HepG2 (cell line): ENCODE measurements at regions not wholly inside any gene's neighbourhood (a gene's known extent, or its start where the extent isn't known, plus 50 kb on each side); places are given as distances from the start of the nearest gene placed in this dataset.

Experiments
- ATAC-seq: fragments of 200-7000 bp; cut with Tn5 transposase; 3 replicates; pipeline ENCODE4 v1.9.1; 2020; ENCODE audit warnings: mild to moderate bottlenecking, moderate library complexity
- BruUV-seq: library from RNA; stranded (reverse); fragments of 400-500 nt; replicated peaks from 2 replicates; lab custom pipeline; 2021; lab: Mats Ljungman, UMichigan
- CTCF ChIA-PET: fragments of 300-600 bp; formaldehyde crosslinking; extraction: SDS; loops from one replicate; lab custom pipeline; 2021; ENCODE audit warnings: low total read pairs, inconsistent platforms, low intra/inter-chr PET ratio; lab: Yijun Ruan, JAX
- POLR2A ChIA-PET: fragments of 350-600 bp; sonication (Branson Sonifier 250); formaldehyde crosslinking; loops from one replicate; lab custom pipeline; 2020; ENCODE audit warnings: antibody characterized with exemption, inconsistent platforms; lab: Yijun Ruan, JAX
- DNase-seq: peaks from one replicate; pipeline ENCODE4 v3.0.0-alpha.2; 2015; ENCODE audit warnings: low spot score
- FAIRE-seq: peaks from 3 replicates; lab custom pipeline; 2011; peaks lifted over from hg19 to GRCh38; lab: Jason Lieb, UNC
- H2AFZ ChIP-seq: one replicate; pipeline ENCODE4 v1.6.1; 2011; ENCODE audit warnings: low read length, inconsistent platforms
- H3K27ac ChIP-seq: fragments of 300-600 bp; 3 replicates; pipeline ENCODE4 v1.8.0; 2011; ENCODE audit warnings: mixed run types, mild to moderate bottlenecking, mixed read lengths, low read length, inconsistent platforms; ENCODE audit not compliant: insufficient read depth; ENCODE audit errors: extremely low read length
- H3K27me3 ChIP-seq, 2 experiments: fragments of 200-600 bp in 1 of 2; 2 replicates in 1 of 2; 3 replicates in 1 of 2; pipeline versions ENCODE4 v1.6.0 to v1.8.0; 2011; ENCODE audit warnings: low read length in 2 of 2, mild to moderate bottlenecking in 2 of 2, moderate library complexity in 2 of 2, inconsistent platforms in 1 of 2; ENCODE audit not compliant: insufficient read depth in 2 of 2, control insufficient read depth in 1 of 2
- H3K36me3 ChIP-seq, 2 experiments: fragments of 200-600 bp in 1 of 2; replicated peaks in 1 of 2; 2 replicates in 1 of 2; 3 replicates in 1 of 2; pipeline versions ENCODE4 v1.5.1 to v1.8.0; 2011; ENCODE audit warnings: low read length in 2 of 2, inconsistent platforms in 1 of 2; ENCODE audit not compliant: insufficient read depth in 2 of 2, control insufficient read depth in 1 of 2
- H3K4me1 ChIP-seq: 2 replicates; pipeline ENCODE4 v1.5.1; 2012; ENCODE audit warnings: low read length, inconsistent platforms; ENCODE audit not compliant: insufficient read depth
- H3K4me2 ChIP-seq: 2 replicates; pipeline ENCODE4 v1.6.0; 2011; ENCODE audit warnings: low read depth, low read length, inconsistent platforms
- H3K4me3 ChIP-seq, 3 experiments: fragments of 200-600 bp in 1 of 3; sonication (generic), shearing (Covaris generic) in 1 of 3; replicated peaks in 1 of 3; 2 replicates each; pipeline ENCODE4 v1.5.1; 2011 to 2016; ENCODE audit warnings: low read length in 3 of 3, inconsistent platforms in 2 of 3, low read depth in 2 of 3, mild to moderate bottlenecking in 2 of 3, control low read depth in 1 of 3, mixed read lengths in 1 of 3; ENCODE audit not compliant: insufficient read depth in 1 of 3
- H3K79me2 ChIP-seq: one replicate; pipeline ENCODE4 v1.6.1; 2011; ENCODE audit warnings: low read length, inconsistent platforms; ENCODE audit not compliant: insufficient read depth
- H3K9ac ChIP-seq: 2 replicates; pipeline ENCODE4 v1.6.0; 2011; ENCODE audit warnings: mild to moderate bottlenecking, low read depth, low read length, inconsistent platforms; ENCODE audit not compliant: insufficient read depth
- H3K9me3 ChIP-seq: 2 replicates; pipeline ENCODE4 v1.5.1; 2012; ENCODE audit warnings: mild to moderate bottlenecking, low read length
- H4K20me1 ChIP-seq: 2 replicates; pipeline ENCODE4 v1.6.0; 2011; ENCODE audit warnings: inconsistent platforms, mild to moderate bottlenecking, low read length, moderate library complexity; ENCODE audit not compliant: insufficient read depth
- CC2D1A ChIP-seq: sonication (generic); formaldehyde crosslinking; IDR thresholded peaks from 2 replicates; pipeline ENCODE4 v1.8.1; 2023; ENCODE audit warnings: mild to moderate bottlenecking, missing genetic modification reagents
- ELF1 ChIP-seq: sonication (generic); formaldehyde crosslinking; IDR thresholded peaks from 2 replicates; pipeline ENCODE4 v1.4.0; 2020; ENCODE audit warnings: missing genetic modification reagents
- EZH2 ChIP-seq: conservative IDR thresholded peaks from 2 replicates; pipeline ENCODE4 v1.6.1; 2012; ENCODE audit warnings: mild to moderate bottlenecking, low read depth, low read length, moderate library complexity
- IRX3 ChIP-seq: sonication (generic); formaldehyde crosslinking; IDR thresholded peaks from 2 replicates; pipeline ENCODE4 v1.8.1; 2023; ENCODE audit warnings: mild to moderate bottlenecking, low read depth, missing genetic modification reagents, borderline replicate concordance
- PITX1 ChIP-seq: sonication (generic); formaldehyde crosslinking; IDR thresholded peaks from 2 replicates; pipeline ENCODE4 v1.5.1; 2020; ENCODE audit warnings: mild to moderate bottlenecking, missing genetic modification reagents
- RBM22 ChIP-seq: fragments of 200-400 bp; formaldehyde crosslinking; optimal IDR thresholded peaks from 2 replicates; pipeline ENCODE3; 2017; ENCODE audit warnings: mild to moderate bottlenecking, low read length, moderate library complexity
- TEF ChIP-seq: sonication (generic); formaldehyde crosslinking; IDR thresholded peaks from 2 replicates; pipeline ENCODE4 v1.5.0; 2020; ENCODE audit warnings: missing genetic modification reagents
- ZBTB44 ChIP-seq: sonication (generic); formaldehyde crosslinking; IDR thresholded peaks from 2 replicates; pipeline ENCODE4 v1.4.0; 2020; ENCODE audit warnings: missing genetic modification reagents
- ZMAT5 ChIP-seq: sonication (generic); formaldehyde crosslinking; IDR thresholded peaks from 2 replicates; pipeline ENCODE4 v1.5.0; 2020; ENCODE audit warnings: mild to moderate bottlenecking, low read depth, missing genetic modification reagents, borderline replicate concordance
- ZNF232 ChIP-seq: sonication (generic); formaldehyde crosslinking; IDR thresholded peaks from 2 replicates; pipeline ENCODE4 v1.4.0; 2020; ENCODE audit warnings: missing genetic modification reagents, borderline replicate concordance
- ZNF407 ChIP-seq: sonication (generic); formaldehyde crosslinking; IDR thresholded peaks from one replicate; pipeline ENCODE4 v1.5.1; 2020; ENCODE audit warnings: mild to moderate bottlenecking, missing genetic modification reagents; ENCODE audit errors: not compliant biosample characterization
- ZNF576 ChIP-seq: sonication (generic); formaldehyde crosslinking; IDR thresholded peaks from 2 replicates; pipeline ENCODE4 v1.4.0; 2020; ENCODE audit warnings: mild to moderate bottlenecking, missing genetic modification reagents
- ZNF790 ChIP-seq: sonication (generic); formaldehyde crosslinking; IDR thresholded peaks from 2 replicates; pipeline ENCODE4 v1.8.0; 2022; ENCODE audit warnings: missing genetic modification reagents, mild to moderate bottlenecking, borderline replicate concordance
- WGBS: methylation state at CpG from one replicate; pipeline ENCODE4 v1.1.6; 2017; ENCODE audit warnings: low lambda C conversion rate; 5-methylcytosine and 5-hydroxymethylcytosine counted together
- in situ Hi-C: cut with HindIII; loops from 2 replicates; pipeline ENCODE4 v1.10.0; 2017; ENCODE audit warnings: low pct_unique_long_range_greater_than_20kb; ENCODE audit not compliant: extremely low pct_ligation_motif_present
- intact Hi-C: fragments of 100-400 bp; cut with micrococcal nuclease; formaldehyde crosslinking; loops from one replicate; pipeline ENCODE4 v1.10.0; 2022; ENCODE audit not compliant: unreplicated experiment

GRCh38 chr13:37966266-37966665 is 96.7 kb upstream of the TRPC4 start:
- Histone ChIP-seq H3K4me1 (no peaks in the 10 kb centered on the region), H2AFZ (no peak overlapping the region), H3K79me2 (no peaks in the 10 kb centered on the region), H3K9ac (no peak overlapping the region), H3K27me3 (no peaks in the 10 kb centered on the region), H3K4me3 (no peak overlapping the region), H3K36me3 (no peaks in the 10 kb centered on the region), H3K4me2 (no peak overlapping the region), H3K9me3 (no peaks in the 10 kb centered on the region), H3K27ac (no peak overlapping the region), H4K20me1 (no peaks in the 10 kb centered on the region)
- BruUV-seq = no TSS peak
- WGBS = 13% methylated on average over 1 of the region's 1 CpG
- no peak for FAIRE-seq
- intact Hi-C loops (no loop called here), in situ Hi-C loops (no loop called here)
- ATAC-seq = no peak
- CTCF ChIA-PET = no interaction called here
- POLR2A ChIA-PET = no interaction called here
- no peak for DNase-seq
- no peak for TF ChIP-seq ZNF232 (CRISPR knock-in tag)
- TF ChIP-seq IRX3 (CRISPR knock-in tag) = no peak
- no peak for TF ChIP-seq TEF (CRISPR knock-in tag)
- TF ChIP-seq CC2D1A (CRISPR knock-in tag) = no peak
- TF ChIP-seq RBM22 = no peak
- no peak for TF ChIP-seq ZMAT5 (CRISPR knock-in tag)
- no peak for TF ChIP-seq ELF1
- no peak for TF ChIP-seq ZNF790 (CRISPR knock-in tag)
- no peak for TF ChIP-seq PITX1
- no peak for TF ChIP-seq ZBTB44 (CRISPR knock-in tag)
- no peak for TF ChIP-seq ZNF576 (CRISPR knock-in tag)
- TF ChIP-seq ZNF407 = no peak
- no peak for TF ChIP-seq EZH2
